Osteocyte (in vitro differentiated cells): ENCODE measurements at regions not wholly inside any gene's neighbourhood (a gene's known extent, or its start where the extent isn't known, plus 50 kb on each side); places are given as distances from the start of the nearest gene placed in this dataset.

Experiments used
- DNase-seq: peaks from one replicate; pipeline ENCODE4 v3.0.0; 2021; ENCODE audit warnings: mixed read lengths; ENCODE audit not compliant: unreplicated experiment; ENCODE audit errors: extremely low spot score
- H3K27ac Mint-ChIP-seq: one replicate; pipeline ENCODE4 v1.8.0; 2021; ENCODE audit warnings: mild to moderate bottlenecking, mixed read lengths; ENCODE audit not compliant: unreplicated experiment
- H3K27me3 Mint-ChIP-seq: one replicate; pipeline ENCODE4 v1.8.0; 2021; ENCODE audit warnings: mixed read lengths; ENCODE audit not compliant: unreplicated experiment
- H3K36me3 Mint-ChIP-seq: one replicate; pipeline ENCODE4 v1.8.0; 2021; ENCODE audit warnings: mixed read lengths; ENCODE audit not compliant: unreplicated experiment
- H3K4me1 Mint-ChIP-seq: one replicate; pipeline ENCODE4 v1.8.0; 2021; ENCODE audit warnings: mixed read lengths; ENCODE audit not compliant: unreplicated experiment
- H3K4me3 Mint-ChIP-seq: one replicate; pipeline ENCODE4 v1.8.0; 2021; ENCODE audit warnings: mild to moderate bottlenecking, moderate library complexity, mixed read lengths; ENCODE audit not compliant: unreplicated experiment
- H3K9me3 Mint-ChIP-seq: one replicate; pipeline ENCODE4 v1.8.0; 2021; ENCODE audit warnings: mixed read lengths; ENCODE audit not compliant: unreplicated experiment
- TF ChIP-seq, protein P1 (sequence below): fragments of 200-600 bp; sonication (generic); IDR thresholded peaks from 2 replicates; pipeline ENCODE4 v1.5.0; 2021; ENCODE audit warnings: antibody characterized with exemption, mild to moderate bottlenecking, moderate library complexity

DNA sequence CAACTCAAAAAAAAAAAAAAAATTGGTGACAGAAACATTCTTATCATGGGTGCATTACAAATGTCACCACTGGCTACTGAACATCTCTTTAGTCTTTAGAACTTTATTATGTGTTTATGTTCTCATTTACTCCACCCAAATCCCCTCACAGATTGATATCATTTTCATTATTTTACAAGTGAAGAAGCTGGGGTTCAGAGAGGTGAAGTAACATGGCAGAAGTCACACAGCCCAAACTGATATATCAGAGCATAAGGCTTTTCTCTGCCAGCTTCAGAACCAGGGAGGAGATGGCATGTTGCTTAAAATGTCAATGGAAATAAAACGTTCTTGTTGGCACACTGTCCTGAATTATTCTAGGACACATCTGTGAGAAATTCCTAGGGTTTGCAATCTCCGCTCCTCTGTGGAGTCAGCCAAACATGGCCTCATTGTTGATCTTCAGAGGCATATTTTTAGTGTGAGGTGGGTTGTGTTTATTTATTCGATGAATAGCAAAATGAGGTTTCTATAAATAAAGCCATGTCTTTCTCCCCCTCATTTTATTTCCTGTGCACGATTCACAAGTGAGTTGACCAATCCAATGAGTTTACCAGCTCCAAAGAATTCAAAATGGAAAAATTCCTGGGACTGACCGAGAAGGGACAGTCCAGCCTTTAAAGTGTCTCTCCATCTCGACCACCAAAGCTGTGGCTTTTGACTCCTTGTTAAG, 72.9 kb upstream of the ANO1 start:
- Mint-ChIP-seq H3K27ac (no peak overlapping the region), H3K36me3 (no peaks in the 10 kb centered on the region), H3K27me3 (peaks cover 30% of the 10 kb centered on the region), H3K4me3 (no peak overlapping the region), H3K4me1 (peaks cover 5% of the 10 kb centered on the region), H3K9me3 (no peaks in the 10 kb centered on the region)
- DNase-seq: no peak
- TF ChIP-seq, protein P1, sequence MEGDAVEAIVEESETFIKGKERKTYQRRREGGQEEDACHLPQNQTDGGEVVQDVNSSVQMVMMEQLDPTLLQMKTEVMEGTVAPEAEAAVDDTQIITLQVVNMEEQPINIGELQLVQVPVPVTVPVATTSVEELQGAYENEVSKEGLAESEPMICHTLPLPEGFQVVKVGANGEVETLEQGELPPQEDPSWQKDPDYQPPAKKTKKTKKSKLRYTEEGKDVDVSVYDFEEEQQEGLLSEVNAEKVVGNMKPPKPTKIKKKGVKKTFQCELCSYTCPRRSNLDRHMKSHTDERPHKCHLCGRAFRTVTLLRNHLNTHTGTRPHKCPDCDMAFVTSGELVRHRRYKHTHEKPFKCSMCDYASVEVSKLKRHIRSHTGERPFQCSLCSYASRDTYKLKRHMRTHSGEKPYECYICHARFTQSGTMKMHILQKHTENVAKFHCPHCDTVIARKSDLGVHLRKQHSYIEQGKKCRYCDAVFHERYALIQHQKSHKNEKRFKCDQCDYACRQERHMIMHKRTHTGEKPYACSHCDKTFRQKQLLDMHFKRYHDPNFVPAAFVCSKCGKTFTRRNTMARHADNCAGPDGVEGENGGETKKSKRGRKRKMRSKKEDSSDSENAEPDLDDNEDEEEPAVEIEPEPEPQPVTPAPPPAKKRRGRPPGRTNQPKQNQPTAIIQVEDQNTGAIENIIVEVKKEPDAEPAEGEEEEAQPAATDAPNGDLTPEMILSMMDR: no peak

DNA sequence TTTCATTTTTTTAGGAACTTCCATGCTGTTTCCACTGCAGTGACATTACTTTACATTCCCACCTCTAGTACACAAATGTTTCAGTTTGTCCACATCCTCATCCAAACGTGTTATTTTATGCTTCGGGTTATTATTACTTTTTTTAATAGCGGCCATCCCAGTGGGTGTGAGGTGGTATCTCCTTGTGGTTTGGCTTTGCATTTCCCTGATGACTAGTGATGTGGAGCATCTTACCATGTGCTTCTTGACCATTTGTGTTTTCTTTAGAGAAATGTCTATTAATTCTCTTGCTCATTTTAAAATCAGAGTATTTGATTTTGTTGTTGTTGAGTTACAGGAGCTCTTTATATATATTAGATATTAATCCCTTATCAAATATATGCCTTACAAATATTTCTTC, 70.3 kb upstream of the ANO1 start:
- TF ChIP-seq, protein P1: no peak
- peaks cover 16% of the 10 kb centered on the region for H3K27me3 Mint-ChIP-seq
- no peaks in the 10 kb centered on the region for H3K36me3 Mint-ChIP-seq
- no peaks in the 10 kb centered on the region for H3K9me3 Mint-ChIP-seq
- peaks cover 5% of the 10 kb centered on the region for H3K4me1 Mint-ChIP-seq
- H3K27ac Mint-ChIP-seq: no peak overlapping the region
- DNase-seq: no peak
- H3K4me3 Mint-ChIP-seq: no peak overlapping the region

DNA sequence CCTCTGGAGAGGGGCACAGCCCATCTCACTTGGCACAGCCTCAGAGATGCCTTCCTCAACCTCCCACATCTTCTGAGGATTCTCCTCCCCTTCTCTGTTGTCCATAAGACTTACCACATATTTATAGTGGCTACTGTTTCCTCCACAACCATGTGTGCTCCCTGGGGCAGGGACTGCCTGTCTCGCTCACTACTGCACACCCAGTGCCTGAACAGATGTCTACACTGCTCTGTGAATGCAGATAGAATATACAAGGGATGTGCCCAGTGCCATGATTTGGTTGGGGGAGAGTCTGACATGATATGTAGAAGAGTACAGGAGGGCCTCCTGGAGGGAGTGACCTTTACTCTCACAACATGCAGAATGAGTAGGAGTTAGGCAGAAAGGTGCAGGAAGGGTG, 67.3 kb upstream of the ANO1 start:
- Mint-ChIP-seq H3K36me3 (no peaks in the 10 kb centered on the region), H3K4me3 (no peak overlapping the region), H3K9me3 (no peaks in the 10 kb centered on the region), H3K27ac (no peak overlapping the region), H3K4me1 (no peaks in the 10 kb centered on the region), H3K27me3 (peaks cover 4% of the 10 kb centered on the region)
- TF ChIP-seq, protein P1: no peak
- no peak for DNase-seq

DNA sequence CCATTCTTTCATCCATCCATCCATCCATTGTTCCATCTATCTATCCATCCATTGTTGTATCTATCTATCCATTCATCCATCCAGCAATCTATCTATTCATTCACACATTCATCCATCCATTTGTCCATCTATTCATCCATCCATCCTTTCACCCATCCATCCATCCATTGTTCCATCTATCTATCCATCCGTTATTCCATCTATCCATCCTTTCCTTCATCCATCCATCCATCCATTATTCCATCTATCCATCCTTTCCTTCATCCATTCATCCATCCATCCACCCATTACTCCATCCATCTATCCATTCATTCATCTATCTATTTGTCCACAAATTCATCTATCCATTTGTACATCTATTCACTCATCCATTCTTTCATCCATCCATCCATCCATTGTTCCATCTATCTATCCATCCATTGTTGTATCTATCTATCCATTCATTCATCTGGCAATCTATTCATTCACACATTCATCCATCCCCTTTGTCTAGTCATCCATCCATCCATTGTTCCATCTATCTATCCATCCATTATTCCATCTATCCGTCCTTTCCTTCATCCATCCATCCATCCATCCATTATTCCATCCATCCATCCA, 65.9 kb upstream of the ANO1 start:
- Mint-ChIP-seq H3K27ac (no peak overlapping the region), H3K4me1 (peaks cover 4% of the 10 kb centered on the region), H3K27me3 (peaks cover 4% of the 10 kb centered on the region), H3K4me3 (no peak overlapping the region), H3K9me3 (no peaks in the 10 kb centered on the region), H3K36me3 (no peaks in the 10 kb centered on the region)
- TF ChIP-seq, protein P1: no peak
- no peak for DNase-seq

DNA sequence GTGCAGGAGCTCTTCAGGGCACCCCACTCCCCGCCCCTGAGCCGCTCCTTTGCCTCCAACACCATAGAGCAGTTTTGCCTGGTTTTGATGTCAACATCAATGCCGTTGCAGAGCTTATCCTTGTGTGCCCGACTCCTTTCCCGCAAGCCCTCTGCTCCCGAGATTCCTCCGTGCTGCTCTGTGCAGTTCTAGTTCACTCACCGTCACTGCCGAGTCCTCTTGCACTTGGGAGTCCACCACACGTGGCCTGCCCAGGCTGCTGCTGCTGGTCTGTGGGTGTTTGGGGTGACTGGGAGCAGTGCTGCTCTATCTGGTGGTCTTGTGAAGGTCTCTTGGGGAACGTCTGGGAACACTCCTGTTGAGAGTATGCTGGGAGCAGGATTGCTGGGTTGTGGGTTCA, 63.8 kb upstream of the ANO1 start:
- TF ChIP-seq, protein P1: no peak

More for the DNA sequence above, 63.8 kb upstream of the ANO1 start:
- Mint-ChIP-seq H3K4me3 (no peak overlapping the region), H3K4me1 (peaks cover 4% of the 10 kb centered on the region), H3K36me3 (no peaks in the 10 kb centered on the region), H3K9me3 (no peaks in the 10 kb centered on the region), H3K27me3 (peaks cover 4% of the 10 kb centered on the region), H3K27ac (no peak overlapping the region)
- DNase-seq: no peak
